ENCODE measurements at regions not wholly inside any gene's neighbourhood (a gene's known extent, or its start where the extent isn't known, plus 50 kb on each side); places are given as distances from the start of the nearest gene placed in this dataset.

DNA sequence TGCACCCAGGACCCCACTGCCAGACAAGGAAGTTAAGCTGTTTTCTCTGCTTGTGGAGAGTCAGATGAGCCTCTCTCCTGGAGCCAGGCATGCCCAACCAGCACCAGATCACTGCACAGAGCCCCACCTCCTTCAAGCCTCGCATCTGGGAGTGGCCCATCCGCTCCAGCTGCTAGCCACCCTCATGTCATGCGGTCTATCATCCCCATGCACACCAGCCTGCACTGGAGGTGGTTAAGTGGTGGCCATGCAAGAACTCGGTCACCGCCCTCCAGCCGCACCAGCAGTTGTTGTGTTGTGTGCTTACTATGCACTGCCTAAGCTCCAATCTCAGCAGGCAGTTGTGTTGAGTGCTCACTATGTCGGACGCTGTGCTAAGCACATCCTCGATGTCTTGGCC lies 177.9 kb upstream of the SLC14A2 start:
- no peak for TF ChIP-seq POLR2A (IDR thresholded peaks at IDR 0.05)
- TF ChIP-seq, protein P1, sequence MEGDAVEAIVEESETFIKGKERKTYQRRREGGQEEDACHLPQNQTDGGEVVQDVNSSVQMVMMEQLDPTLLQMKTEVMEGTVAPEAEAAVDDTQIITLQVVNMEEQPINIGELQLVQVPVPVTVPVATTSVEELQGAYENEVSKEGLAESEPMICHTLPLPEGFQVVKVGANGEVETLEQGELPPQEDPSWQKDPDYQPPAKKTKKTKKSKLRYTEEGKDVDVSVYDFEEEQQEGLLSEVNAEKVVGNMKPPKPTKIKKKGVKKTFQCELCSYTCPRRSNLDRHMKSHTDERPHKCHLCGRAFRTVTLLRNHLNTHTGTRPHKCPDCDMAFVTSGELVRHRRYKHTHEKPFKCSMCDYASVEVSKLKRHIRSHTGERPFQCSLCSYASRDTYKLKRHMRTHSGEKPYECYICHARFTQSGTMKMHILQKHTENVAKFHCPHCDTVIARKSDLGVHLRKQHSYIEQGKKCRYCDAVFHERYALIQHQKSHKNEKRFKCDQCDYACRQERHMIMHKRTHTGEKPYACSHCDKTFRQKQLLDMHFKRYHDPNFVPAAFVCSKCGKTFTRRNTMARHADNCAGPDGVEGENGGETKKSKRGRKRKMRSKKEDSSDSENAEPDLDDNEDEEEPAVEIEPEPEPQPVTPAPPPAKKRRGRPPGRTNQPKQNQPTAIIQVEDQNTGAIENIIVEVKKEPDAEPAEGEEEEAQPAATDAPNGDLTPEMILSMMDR (IDR thresholded peaks at IDR 0.05 in 8 of 11, conservative IDR thresholded peaks at IDR 0.05 in 3 of 11) = no peak
